Coronary artery (tissue), 2 donors: ENCODE measurements at regions not wholly inside any gene's neighbourhood (a gene's known extent, or its start where the extent isn't known, plus 50 kb on each side); places are given as distances from the start of the nearest gene placed in this dataset.
"Not testable (repeated sequence)": the region's sequence is repeated elsewhere in the genome, so short reads cannot be mapped to it uniquely, and the experiment has no call there.

Source experiments
- DNase-seq: peaks from one replicate; pipeline ENCODE4 v3.0.0-alpha.2; 2017; ENCODE audit warnings: low spot score
- H3K27ac ChIP-seq, 2 donors: fragments of 200-600 bp; sonication (generic); one replicate each; pipeline ENCODE4 v1.5.1; 2016 to 2019
- H3K4me3 ChIP-seq: fragments of 200-600 bp; sonication (generic); 2 replicates; pipeline ENCODE4 v1.5.1; 2016; ENCODE audit warnings: mild to moderate bottlenecking, moderate library complexity
- TF ChIP-seq, protein P1 (sequence below): fragments of 200-600 bp; sonication (generic); IDR thresholded peaks from one replicate; pipeline ENCODE4 v1.5.1; 2019; ENCODE audit warnings: antibody characterized with exemption

DNA sequence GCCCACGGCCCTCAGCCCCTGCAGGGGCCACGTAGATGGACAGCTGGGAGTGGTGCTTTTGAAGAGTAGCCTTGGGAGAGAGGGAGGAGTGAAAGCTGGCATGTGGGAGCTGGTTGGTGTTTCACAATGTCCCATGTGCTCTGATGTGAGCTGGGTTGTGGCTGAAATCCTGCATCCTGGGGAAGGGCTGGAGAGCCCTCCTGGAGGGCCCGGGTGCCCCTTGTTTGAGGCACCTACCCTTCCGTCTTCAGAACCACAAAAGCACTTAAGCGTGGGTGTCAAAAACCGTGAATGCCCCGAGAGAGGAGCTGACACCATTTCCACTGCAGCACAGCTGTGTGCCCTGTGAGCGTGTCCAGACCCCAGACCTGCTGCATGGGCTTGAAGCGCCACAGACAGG lies 199.1 kb upstream of the ZNF618 start:
- H3K27ac ChIP-seq: no peak overlapping the region
- TF ChIP-seq, protein P1, sequence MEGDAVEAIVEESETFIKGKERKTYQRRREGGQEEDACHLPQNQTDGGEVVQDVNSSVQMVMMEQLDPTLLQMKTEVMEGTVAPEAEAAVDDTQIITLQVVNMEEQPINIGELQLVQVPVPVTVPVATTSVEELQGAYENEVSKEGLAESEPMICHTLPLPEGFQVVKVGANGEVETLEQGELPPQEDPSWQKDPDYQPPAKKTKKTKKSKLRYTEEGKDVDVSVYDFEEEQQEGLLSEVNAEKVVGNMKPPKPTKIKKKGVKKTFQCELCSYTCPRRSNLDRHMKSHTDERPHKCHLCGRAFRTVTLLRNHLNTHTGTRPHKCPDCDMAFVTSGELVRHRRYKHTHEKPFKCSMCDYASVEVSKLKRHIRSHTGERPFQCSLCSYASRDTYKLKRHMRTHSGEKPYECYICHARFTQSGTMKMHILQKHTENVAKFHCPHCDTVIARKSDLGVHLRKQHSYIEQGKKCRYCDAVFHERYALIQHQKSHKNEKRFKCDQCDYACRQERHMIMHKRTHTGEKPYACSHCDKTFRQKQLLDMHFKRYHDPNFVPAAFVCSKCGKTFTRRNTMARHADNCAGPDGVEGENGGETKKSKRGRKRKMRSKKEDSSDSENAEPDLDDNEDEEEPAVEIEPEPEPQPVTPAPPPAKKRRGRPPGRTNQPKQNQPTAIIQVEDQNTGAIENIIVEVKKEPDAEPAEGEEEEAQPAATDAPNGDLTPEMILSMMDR: no peak
- H3K4me3 ChIP-seq: no peak overlapping the region
- no peak for DNase-seq

- no peak overlapping the region for H3K4me3 ChIP-seq
- DNase-seq: no peak
- H3K27ac ChIP-seq: no peak overlapping the region
- TF ChIP-seq, protein P1: no peak
These were observed 198.5 kb upstream of the ZNF618 start for GRCh38 chr9:113677569-113677968.

DNA sequence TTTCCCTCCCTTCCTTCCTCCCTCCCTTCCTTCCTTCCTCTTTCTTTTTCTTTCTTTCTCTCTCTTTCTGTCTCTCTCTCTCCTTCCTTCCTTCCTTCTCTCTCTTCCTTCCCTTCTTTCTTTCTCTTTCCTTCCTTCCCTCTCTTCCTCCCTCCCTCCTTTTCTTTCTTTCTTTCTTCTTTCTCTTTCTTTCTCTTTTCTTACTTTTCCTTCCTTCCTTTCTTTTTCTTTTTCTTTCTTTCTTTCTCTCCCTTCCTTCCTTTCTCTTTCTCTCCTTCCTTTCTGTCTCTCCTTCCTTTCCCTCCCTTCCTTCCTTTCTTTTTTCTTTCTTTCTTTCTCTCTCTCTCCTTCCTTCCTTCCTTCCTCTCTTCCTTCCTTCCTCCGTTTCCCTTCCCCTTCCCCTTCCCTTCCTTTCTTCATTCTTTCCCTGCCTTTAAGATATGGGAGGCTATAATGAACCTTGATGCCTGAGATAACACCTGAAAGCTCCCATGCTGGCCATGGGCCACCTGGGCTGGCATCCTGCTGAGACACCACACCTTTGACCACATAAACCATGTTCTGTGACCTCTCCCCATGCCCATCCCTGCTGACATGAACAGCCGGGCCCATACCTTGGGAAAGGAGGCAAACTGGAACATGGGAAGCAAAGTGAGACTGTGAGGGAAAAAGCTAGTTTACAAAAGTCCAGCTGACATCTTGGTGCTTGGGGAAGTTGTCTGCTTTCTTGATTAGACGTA lies 197.8 kb upstream of the ZNF618 start:
- Histone ChIP-seq H3K27ac (no peak overlapping the region), H3K4me3 (no peak overlapping the region)
- no peak for DNase-seq
- TF ChIP-seq, protein P1: no peak

DNA sequence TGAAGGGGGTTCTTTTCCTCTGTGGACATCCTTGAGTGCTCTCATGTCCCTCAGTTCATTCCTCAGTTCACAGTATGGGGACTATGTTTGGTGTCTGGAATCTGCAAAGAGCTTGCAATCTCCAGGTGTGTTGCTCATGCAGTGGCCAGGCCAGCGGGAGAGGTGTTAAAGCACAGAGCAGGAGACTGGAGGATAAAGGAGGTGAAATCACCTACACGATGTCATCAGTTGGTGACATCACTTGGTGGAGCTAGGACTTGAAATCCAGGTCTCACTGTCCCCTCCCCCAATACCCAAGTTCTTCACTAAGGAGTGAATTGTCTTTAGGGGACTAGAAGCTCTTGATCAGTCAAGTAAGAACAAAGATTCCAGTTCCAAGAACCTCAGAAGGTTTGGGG lies 197.3 kb upstream of the ZNF618 start:
- TF ChIP-seq, protein P1: no peak
- Histone ChIP-seq H3K27ac (no peak overlapping the region), H3K4me3 (no peak overlapping the region)
- no peak for DNase-seq

DNA sequence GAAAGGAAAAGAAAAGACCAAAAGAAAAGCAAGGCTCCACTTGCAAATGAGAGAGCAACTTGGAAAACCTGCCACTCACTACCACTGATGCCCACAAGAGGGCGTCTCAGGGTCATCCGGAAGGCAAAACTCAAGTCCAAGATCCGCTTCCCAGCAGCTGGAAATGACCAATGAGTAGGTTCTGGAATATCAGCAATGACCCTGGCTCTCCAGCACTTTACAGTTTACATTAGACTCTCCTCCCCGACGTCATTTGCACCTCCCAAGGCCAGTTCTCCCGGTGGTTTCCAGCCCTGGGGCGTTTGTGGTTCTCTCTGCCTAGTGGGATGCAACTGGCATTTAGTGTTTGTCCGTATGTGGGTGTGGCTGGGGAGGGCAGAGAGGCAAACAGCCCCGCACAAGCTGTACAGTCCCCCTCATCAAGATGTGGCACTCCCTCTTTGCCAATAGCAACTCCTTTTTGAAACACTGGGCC lies 193.8 kb upstream of the ZNF618 start:
- DNase-seq: peak; percentile 81
- H3K4me3 ChIP-seq: peak overlapping the region; percentile 48
- TF ChIP-seq, protein P1: peak; percentile 86
- no peak overlapping the region for H3K27ac ChIP-seq

GRCh38 chr9:113685636-113686035 lies 190.5 kb upstream of the ZNF618 start:
- H3K4me3 ChIP-seq, H3K27ac ChIP-seq, DNase-seq: not testable (repeated sequence)

GRCh38 chr9:113687107-113687679 lies 188.9 kb upstream of the ZNF618 start:
- no peak overlapping the region for H3K27ac ChIP-seq
- TF ChIP-seq, protein P1: no peak
- peak overlapping the region; percentile 59 for H3K4me3 ChIP-seq
- no peak for DNase-seq
